BLaER1 treated with 17β-estradiol and CSF1 and Interleukin-3, amounts not matched to agents 10 nM and 100 nM (cell line): ENCODE measurements at regions not wholly inside any gene's neighbourhood (a gene's known extent, or its start where the extent isn't known, plus 50 kb on each side); places are given as distances from the start of the nearest gene placed in this dataset.

ENCODE experiments used
- H3K27ac ChIP-seq, 11 experiments: shearing (Covaris generic); formaldehyde crosslinking; 2 replicates each; pipeline ENCODE4 v1.8.1; 2022
- H3K27me3 ChIP-seq, 11 experiments: shearing (Covaris generic); formaldehyde crosslinking; 2 replicates each; pipeline ENCODE4 v1.8.1; 2022
- H3K36me3 ChIP-seq, 11 experiments: shearing (Covaris generic); formaldehyde crosslinking; 2 replicates each; pipeline ENCODE4 v1.8.1; 2022
- H3K4me1 ChIP-seq, 10 experiments: shearing (Covaris generic); formaldehyde crosslinking; 2 replicates each; pipeline ENCODE4 v1.8.1; 2022
- H3K4me2 ChIP-seq, 11 experiments: shearing (Covaris generic); formaldehyde crosslinking; 2 replicates each; pipeline ENCODE4 v1.8.1; 2022
- H3K4me3 ChIP-seq, 10 experiments: shearing (Covaris generic); formaldehyde crosslinking; 2 replicates each; pipeline ENCODE4 v1.8.1; 2022
- H3K9ac ChIP-seq, 11 experiments: shearing (Covaris generic); formaldehyde crosslinking; 2 replicates each; pipeline ENCODE4 v1.8.1; 2022
- H3K9me3 ChIP-seq, 11 experiments: shearing (Covaris generic); formaldehyde crosslinking; replicated peaks in 1 of 11; 2 replicates each; pipeline ENCODE4 v1.8.1; 2022
- H4K20me1 ChIP-seq, 11 experiments: shearing (Covaris generic); formaldehyde crosslinking; 2 replicates each; pipeline ENCODE4 v1.8.1; 2022
- Cebpa-rat ChIP-seq, 11 experiments: shearing (Covaris generic); IDR thresholded peaks; 2 replicates each; pipeline ENCODE4 v1.8.1; 2022

- peaks cover 0 to 11% (median 0%) of the 10 kb centered on the region in 11 experiments; a peak in 3 of 22 replicates for H3K27me3 ChIP-seq
- no peak overlapping the region for H3K9ac ChIP-seq
- no peaks in the 10 kb centered on the region for H4K20me1 ChIP-seq
- TF ChIP-seq Cebpa-rat (IDR thresholded peaks at IDR 0.05), result no peak
- 0 out of 22 replicates have a peak overlapping the region, but pooled peaks of 1 of the 11 experiments have one; percentile 25 for H3K4me2 ChIP-seq
- H3K27ac ChIP-seq, result no peak overlapping the region
- H3K9me3 ChIP-seq, result peaks cover 0 to 29% (median 7%) of the 10 kb centered on the region in 11 experiments; a peak in 15 of 22 replicates
- H3K4me3 ChIP-seq, result no peak overlapping the region
- no peaks in the 10 kb centered on the region for H3K36me3 ChIP-seq
- H3K4me1 ChIP-seq, result peaks cover 4 to 22% (median 14%) of the 10 kb centered on the region in 10 experiments
Measured at GRCh38 chr18:61748004-61748403, 144.8 kb downstream of the RNF152 start.

GRCh38 chr18:61743775-61744531 is 148.9 kb downstream of the RNF152 start:
- H3K9me3 ChIP-seq, result peaks cover 0 to 57% (median 41%) of the 10 kb centered on the region in 11 experiments; a peak in 20 of 22 replicates
- H3K4me3 ChIP-seq, result no peak overlapping the region
- TF ChIP-seq Cebpa-rat (IDR thresholded peaks at IDR 0.05), result no peak
- H3K4me2 ChIP-seq, result no peak overlapping the region; a peak in 2 of 22 replicates
- 0 out of 22 replicates have a peak, but pooled peaks cover 0 to 5% (median 0%) of the 10 kb centered on the region in 11 experiments for H3K36me3 ChIP-seq
- peaks cover 0 to 4% (median 0%) of the 10 kb centered on the region in 11 experiments; a peak in 1 of 22 replicates for H3K27me3 ChIP-seq
- H3K27ac ChIP-seq, result no peak overlapping the region
- H3K4me1 ChIP-seq, result peaks cover 4 to 22% (median 9%) of the 10 kb centered on the region in 10 experiments; a peak in 19 of 20 replicates
- H4K20me1 ChIP-seq, result no peaks in the 10 kb centered on the region
- no peak overlapping the region for H3K9ac ChIP-seq

DNA sequence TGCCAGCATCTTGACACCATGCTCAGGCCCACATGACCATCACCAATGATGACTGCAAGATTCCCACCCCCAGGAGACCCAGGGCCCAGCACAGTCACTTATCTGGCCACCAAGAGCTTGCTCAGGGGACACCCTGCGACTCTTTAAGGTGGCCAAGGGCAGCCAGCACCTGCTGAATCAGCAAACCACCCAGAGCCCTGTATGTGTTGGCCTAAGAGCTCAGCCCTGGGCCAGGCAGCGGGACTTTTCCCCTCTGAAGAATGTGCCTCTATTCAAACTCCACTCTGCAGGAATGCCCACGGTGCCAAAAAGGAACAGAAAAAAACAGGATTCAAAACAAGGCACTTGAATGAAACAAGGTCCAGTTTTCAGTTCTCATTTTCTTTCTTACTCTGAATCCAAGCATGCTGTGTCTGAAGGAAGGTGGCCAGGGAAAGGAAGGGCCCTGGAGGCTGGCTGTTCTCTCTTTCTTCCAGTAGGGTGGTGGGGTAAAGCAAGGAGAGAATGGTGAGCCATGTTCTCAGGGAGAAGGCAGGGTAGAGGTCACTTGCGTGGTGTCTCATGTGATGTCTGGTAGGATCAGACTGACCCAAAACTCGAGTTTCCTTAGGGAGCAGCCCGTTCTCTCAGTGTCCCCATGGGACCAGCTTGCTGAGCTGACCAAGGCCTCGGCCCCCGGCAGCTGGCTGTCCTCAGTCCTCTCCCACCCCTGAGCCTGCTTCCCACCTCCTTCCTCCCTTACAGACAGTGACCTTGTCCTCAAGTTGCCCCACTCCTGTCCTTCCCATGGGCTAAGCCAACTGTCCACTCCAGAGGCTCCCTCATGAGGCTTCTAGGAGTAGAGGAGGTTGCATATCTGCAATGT is 150.0 kb downstream of the RNF152 start:
- Histone ChIP-seq H3K9ac (no peak overlapping the region), H3K4me2 (peak overlapping the region in 5 of 11 experiments; percentile 3 to 45 (median 26); a peak in 6 of 22 replicates), H3K9me3 (peaks cover 0 to 64% (median 43%) of the 10 kb centered on the region in 11 experiments; a peak in 20 of 22 replicates), H3K4me1 (peaks cover 12 to 33% (median 14%) of the 10 kb centered on the region in 10 experiments), H3K4me3 (no peak overlapping the region), H4K20me1 (no peaks in the 10 kb centered on the region), H3K36me3 (0 out of 22 replicates have a peak, but pooled peaks cover 0 to 5% (median 0%) of the 10 kb centered on the region in 11 experiments), H3K27me3 (peaks cover 0 to 2% (median 0%) of the 10 kb centered on the region in 11 experiments; a peak in 2 of 22 replicates), H3K27ac (no peak overlapping the region)
- no peak for TF ChIP-seq Cebpa-rat (IDR thresholded peaks at IDR 0.05)

DNA sequence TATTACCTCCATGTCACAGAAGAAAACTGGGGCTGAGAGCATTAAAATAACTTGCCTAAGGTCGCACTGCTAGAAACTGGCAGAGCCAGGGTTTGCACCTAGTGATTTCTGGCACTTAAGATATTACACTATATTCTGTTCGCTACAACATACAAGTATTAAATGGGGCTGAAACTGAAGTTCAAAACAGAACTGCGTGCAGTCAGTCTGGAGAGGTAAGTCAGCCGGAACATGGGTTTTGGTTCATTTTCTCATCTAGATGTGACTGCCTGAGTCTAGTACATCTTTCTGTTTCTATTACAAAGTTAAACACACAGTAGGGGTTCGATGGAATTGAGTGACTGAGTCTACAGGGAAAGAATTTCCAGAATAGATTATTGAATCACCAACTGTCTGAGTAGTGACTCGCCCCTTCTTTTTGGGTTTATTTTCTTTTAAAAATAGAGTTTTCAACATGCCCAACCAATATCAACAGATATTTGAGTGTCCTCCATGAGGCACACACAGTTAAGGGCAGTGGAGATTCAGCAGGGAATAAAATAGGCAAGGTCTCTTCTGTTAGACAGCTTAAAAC is 150.8 kb downstream of the RNF152 start:
- Histone ChIP-seq H4K20me1 (no peaks in the 10 kb centered on the region), H3K9ac (no peak overlapping the region), H3K9me3 (peaks cover 0 to 68% (median 49%) of the 10 kb centered on the region in 11 experiments; a peak in 20 of 22 replicates), H3K4me3 (no peak overlapping the region), H3K4me1 (peaks cover 14 to 39% (median 19%) of the 10 kb centered on the region in 10 experiments), H3K4me2 (peak overlapping the region in 2 of 11 experiments; percentile 26 to 45; a peak in 1 of 22 replicates), H3K36me3 (0 out of 22 replicates have a peak, but pooled peaks cover 0 to 5% (median 0%) of the 10 kb centered on the region in 11 experiments), H3K27me3 (peaks cover 0 to 8% (median 0%) of the 10 kb centered on the region in 11 experiments; a peak in 3 of 22 replicates), H3K27ac (no peak overlapping the region)
- no peak for TF ChIP-seq Cebpa-rat (IDR thresholded peaks at IDR 0.05)

DNA sequence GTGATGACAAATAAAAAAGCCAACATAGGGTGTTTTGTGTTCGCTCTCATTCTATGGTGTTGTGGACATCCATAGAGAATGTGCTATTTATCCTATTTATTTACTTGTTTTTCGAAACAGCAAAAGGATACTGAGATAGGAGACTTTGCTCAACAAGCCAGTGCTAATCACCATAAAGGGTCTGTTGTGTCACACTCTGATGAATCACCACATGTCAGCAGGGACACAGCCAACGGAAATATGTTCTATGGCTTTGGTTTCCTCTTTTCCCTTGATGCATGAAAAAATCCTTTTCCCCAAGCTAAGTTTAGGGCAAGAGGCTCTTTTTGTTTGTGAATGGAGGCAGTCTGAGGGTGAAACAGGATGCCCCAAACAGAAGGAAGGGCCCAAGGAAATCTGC is 154.3 kb downstream of the RNF152 start:
- peaks cover 0 to 79% (median 68%) of the 10 kb centered on the region in 11 experiments; a peak in 20 of 22 replicates for H3K9me3 ChIP-seq
- H3K27ac ChIP-seq, result peak overlapping the region; percentile 18 to 81 (median 72); a peak in 21 of 22 replicates
- H4K20me1 ChIP-seq, result no peaks in the 10 kb centered on the region
- 0 out of 22 replicates have a peak, but pooled peaks cover 0 to 5% (median 0%) of the 10 kb centered on the region in 11 experiments for H3K36me3 ChIP-seq
- peak overlapping the region; percentile 62 to 84 (median 73) for H3K4me2 ChIP-seq
- peak overlapping the region in 2 of 10 experiments; percentile 6 to 13; a peak in 1 of 20 replicates for H3K4me3 ChIP-seq
- peaks cover 17 to 42% (median 23%) of the 10 kb centered on the region in 10 experiments for H3K4me1 ChIP-seq
- peak in 6 of 11 experiments; percentile 47 to 64 (median 52); a peak in 8 of 22 replicates for TF ChIP-seq Cebpa-rat (IDR thresholded peaks at IDR 0.05)
- H3K9ac ChIP-seq, result peak overlapping the region in 4 of 11 experiments; percentile 34 to 51 (median 35); a peak in 4 of 22 replicates
- H3K27me3 ChIP-seq, result peaks cover 0 to 14% (median 0%) of the 10 kb centered on the region in 11 experiments; a peak in 5 of 22 replicates

GRCh38 chr18:61738042-61738441 is 154.8 kb downstream of the RNF152 start:
- TF ChIP-seq Cebpa-rat (IDR thresholded peaks at IDR 0.05), result no peak
- peak overlapping the region; percentile 16 to 81 (median 71); a peak in 20 of 22 replicates for H3K27ac ChIP-seq
- H3K4me2 ChIP-seq, result peak overlapping the region; percentile 62 to 84 (median 73)
- peaks cover 17 to 42% (median 26%) of the 10 kb centered on the region in 10 experiments for H3K4me1 ChIP-seq
- peak overlapping the region in 1 of 11 experiments; percentile 17; a peak in 1 of 22 replicates for H3K9ac ChIP-seq
- H3K4me3 ChIP-seq, result 0 out of 20 replicates have a peak overlapping the region, but pooled peaks of 1 of the 10 experiments have one; percentile 13
- peaks cover 0 to 14% (median 0%) of the 10 kb centered on the region in 11 experiments; a peak in 5 of 22 replicates for H3K27me3 ChIP-seq
- H4K20me1 ChIP-seq, result no peaks in the 10 kb centered on the region
- 0 out of 22 replicates have a peak, but pooled peaks cover 0 to 5% (median 0%) of the 10 kb centered on the region in 11 experiments for H3K36me3 ChIP-seq
- peaks cover 0 to 79% (median 68%) of the 10 kb centered on the region in 11 experiments; a peak in 20 of 22 replicates for H3K9me3 ChIP-seq

GRCh38 chr18:61736133-61736532 is 156.7 kb downstream of the RNF152 start:
- Histone ChIP-seq H3K36me3 (0 out of 22 replicates have a peak, but pooled peaks cover 0 to 5% (median 0%) of the 10 kb centered on the region in 11 experiments), H3K27me3 (peaks cover 0 to 14% (median 0%) of the 10 kb centered on the region in 11 experiments; a peak in 5 of 22 replicates), H3K9ac (no peak overlapping the region), H3K4me1 (peaks cover 17 to 41% (median 27%) of the 10 kb centered on the region in 10 experiments), H3K4me3 (no peak overlapping the region), H3K4me2 (peak overlapping the region in 2 of 11 experiments; percentile 6 to 11; a peak in 2 of 22 replicates), H3K9me3 (peaks cover 0 to 67% (median 59%) of the 10 kb centered on the region in 11 experiments; a peak in 20 of 22 replicates), H4K20me1 (no peaks in the 10 kb centered on the region), H3K27ac (no peak overlapping the region)
- no peak for TF ChIP-seq Cebpa-rat (IDR thresholded peaks at IDR 0.05)
